T-helper 2 cell (primary cell): ENCODE measurements at regions not wholly inside any gene's neighbourhood (a gene's known extent, or its start where the extent isn't known, plus 50 kb on each side); places are given as distances from the start of the nearest gene placed in this dataset.
"Not testable (repeated sequence)": the region's sequence is repeated elsewhere in the genome, so short reads cannot be mapped to it uniquely, and the experiment has no call there.

ENCODE experiments used
- DNase-seq, 5 experiments: peaks; one replicate each; pipeline versions ENCODE4 v3.0.0 to v3.0.0-alpha.2; 2012 to 2022

GRCh38 chr1:30134466-30135217 is 588.7 kb downstream of the MATN1 start:
- DNase-seq, result no peak

GRCh38 chr1:30133414-30134055 is 589.9 kb downstream of the MATN1 start:
- no peak for DNase-seq

- DNase-seq, result no peak
Observed at GRCh38 chr1:30132602-30133286, 590.6 kb downstream of the MATN1 start.

- DNase-seq, result not testable (repeated sequence)
Observed at GRCh38 chr1:30130566-30130965, 592.8 kb downstream of the MATN1 start.

- no peak for DNase-seq
Observed at GRCh38 chr1:30130099-30130498, 593.3 kb downstream of the MATN1 start.

GRCh38 chr1:30129421-30130055 is 593.8 kb downstream of the MATN1 start:
- DNase-seq, result no peak

- DNase-seq, result no peak
Observed at GRCh38 chr1:30129001-30129408, 594.4 kb downstream of the MATN1 start.

GRCh38 chr1:30126848-30127247 is 596.5 kb downstream of the MATN1 start:
- DNase-seq, result no peak

GRCh38 chr1:30125821-30126170 is 597.6 kb downstream of the MATN1 start:
- DNase-seq, result no peak

GRCh38 chr1:30125021-30125820 is 598.2 kb downstream of the MATN1 start:
- no peak for DNase-seq

GRCh38 chr1:30123896-30124295 is 599.5 kb downstream of the MATN1 start:
- DNase-seq, result no peak

GRCh38 chr1:30123036-30123435 is 600.3 kb downstream of the MATN1 start:
- DNase-seq, result no peak

GRCh38 chr1:30120245-30121000 is 603.0 kb downstream of the MATN1 start:
- DNase-seq, result no peak

GRCh38 chr1:30117685-30118084 is 605.7 kb downstream of the MATN1 start:
- no peak for DNase-seq

GRCh38 chr1:30111431-30111830 is 612.0 kb downstream of the MATN1 start:
- peak in 1 of 5 experiments; percentile 13 for DNase-seq

GRCh38 chr1:30110846-30111245 is 612.5 kb downstream of the MATN1 start:
- no peak for DNase-seq

- DNase-seq, result no peak
Observed at GRCh38 chr1:30109853-30110252, 613.5 kb downstream of the MATN1 start.

GRCh38 chr1:30108186-30108585 is 615.2 kb downstream of the MATN1 start:
- DNase-seq, result no peak

GRCh38 chr1:30106125-30106524 is 617.3 kb downstream of the MATN1 start:
- no peak for DNase-seq

- no peak for DNase-seq
Observed at GRCh38 chr1:30104551-30104950, 618.8 kb downstream of the MATN1 start.

- no peak for DNase-seq
Observed at GRCh38 chr1:30103708-30104411, 619.5 kb downstream of the MATN1 start.
